ENCODE measurements at regions not wholly inside any gene's neighbourhood (a gene's known extent, or its start where the extent isn't known, plus 50 kb on each side); places are given as distances from the start of the nearest gene placed in this dataset.

- TF ChIP-seq, protein P1, sequence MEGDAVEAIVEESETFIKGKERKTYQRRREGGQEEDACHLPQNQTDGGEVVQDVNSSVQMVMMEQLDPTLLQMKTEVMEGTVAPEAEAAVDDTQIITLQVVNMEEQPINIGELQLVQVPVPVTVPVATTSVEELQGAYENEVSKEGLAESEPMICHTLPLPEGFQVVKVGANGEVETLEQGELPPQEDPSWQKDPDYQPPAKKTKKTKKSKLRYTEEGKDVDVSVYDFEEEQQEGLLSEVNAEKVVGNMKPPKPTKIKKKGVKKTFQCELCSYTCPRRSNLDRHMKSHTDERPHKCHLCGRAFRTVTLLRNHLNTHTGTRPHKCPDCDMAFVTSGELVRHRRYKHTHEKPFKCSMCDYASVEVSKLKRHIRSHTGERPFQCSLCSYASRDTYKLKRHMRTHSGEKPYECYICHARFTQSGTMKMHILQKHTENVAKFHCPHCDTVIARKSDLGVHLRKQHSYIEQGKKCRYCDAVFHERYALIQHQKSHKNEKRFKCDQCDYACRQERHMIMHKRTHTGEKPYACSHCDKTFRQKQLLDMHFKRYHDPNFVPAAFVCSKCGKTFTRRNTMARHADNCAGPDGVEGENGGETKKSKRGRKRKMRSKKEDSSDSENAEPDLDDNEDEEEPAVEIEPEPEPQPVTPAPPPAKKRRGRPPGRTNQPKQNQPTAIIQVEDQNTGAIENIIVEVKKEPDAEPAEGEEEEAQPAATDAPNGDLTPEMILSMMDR (conservative IDR thresholded peaks at IDR 0.05; ENCODE audit: low read depth, low read length): no peak
- TF ChIP-seq EZH2 (IDR thresholded peaks at IDR 0.05; ENCODE audit: low read length, unreplicated experiment): no peak
Observed at GRCh38 chr10:3928078-3928477, 143.1 kb upstream of the KLF6 start.

Data from PC-3 (cell line).